ENCODE measurements at regions not wholly inside any gene's neighbourhood (a gene's known extent, or its start where the extent isn't known, plus 50 kb on each side); places are given as distances from the start of the nearest gene placed in this dataset.

DNA sequence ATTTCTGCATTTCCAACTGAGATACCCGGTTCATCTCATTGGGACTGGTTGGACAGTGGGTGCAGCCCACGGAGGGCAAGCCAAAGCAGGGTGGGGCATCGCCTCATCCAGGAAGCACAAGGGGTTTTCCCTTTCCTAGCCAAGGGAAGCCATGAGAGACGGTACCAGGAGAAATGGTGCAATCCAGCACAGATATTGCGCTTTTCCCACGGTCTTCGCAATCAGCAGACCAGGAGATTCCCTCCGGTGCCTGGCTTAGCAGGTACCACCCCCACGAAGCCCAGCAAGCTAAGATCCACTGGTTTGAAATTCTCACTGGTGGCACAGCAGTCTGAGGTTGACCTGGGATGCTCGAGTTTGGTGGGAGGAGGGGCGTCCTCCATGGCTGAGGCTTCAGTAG, 527.0 kb downstream of the TLE1 start:
- TF ChIP-seq, protein P1, sequence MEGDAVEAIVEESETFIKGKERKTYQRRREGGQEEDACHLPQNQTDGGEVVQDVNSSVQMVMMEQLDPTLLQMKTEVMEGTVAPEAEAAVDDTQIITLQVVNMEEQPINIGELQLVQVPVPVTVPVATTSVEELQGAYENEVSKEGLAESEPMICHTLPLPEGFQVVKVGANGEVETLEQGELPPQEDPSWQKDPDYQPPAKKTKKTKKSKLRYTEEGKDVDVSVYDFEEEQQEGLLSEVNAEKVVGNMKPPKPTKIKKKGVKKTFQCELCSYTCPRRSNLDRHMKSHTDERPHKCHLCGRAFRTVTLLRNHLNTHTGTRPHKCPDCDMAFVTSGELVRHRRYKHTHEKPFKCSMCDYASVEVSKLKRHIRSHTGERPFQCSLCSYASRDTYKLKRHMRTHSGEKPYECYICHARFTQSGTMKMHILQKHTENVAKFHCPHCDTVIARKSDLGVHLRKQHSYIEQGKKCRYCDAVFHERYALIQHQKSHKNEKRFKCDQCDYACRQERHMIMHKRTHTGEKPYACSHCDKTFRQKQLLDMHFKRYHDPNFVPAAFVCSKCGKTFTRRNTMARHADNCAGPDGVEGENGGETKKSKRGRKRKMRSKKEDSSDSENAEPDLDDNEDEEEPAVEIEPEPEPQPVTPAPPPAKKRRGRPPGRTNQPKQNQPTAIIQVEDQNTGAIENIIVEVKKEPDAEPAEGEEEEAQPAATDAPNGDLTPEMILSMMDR (IDR thresholded peaks at IDR 0.05) = no peak
- TF ChIP-seq POLR2A (IDR thresholded peaks at IDR 0.05) = no peak
